Right atrium auricular region (tissue), 2 donors: ENCODE measurements at regions not wholly inside any gene's neighbourhood (a gene's known extent, or its start where the extent isn't known, plus 50 kb on each side); places are given as distances from the start of the nearest gene placed in this dataset.

Source experiments
- DNase-seq: peaks from one replicate; pipeline ENCODE4 v3.0.0-alpha.2; 2019; ENCODE audit warnings: low spot score
- H3K27ac ChIP-seq, 2 donors: fragments of 200-600 bp; sonication (generic); 1 replicate in 1 of 2; 2 replicates in 1 of 2; pipeline ENCODE4 v1.5.1; 2016 to 2019
- H3K27me3 ChIP-seq, 2 donors: fragments of 200-600 bp; sonication (generic); one replicate each; pipeline versions ENCODE4 v1.5.1 to v1.6.0; 2017 to 2019
- H3K36me3 ChIP-seq: fragments of 200-600 bp; sonication (generic); one replicate; pipeline ENCODE4 v1.5.1; 2016
- H3K4me1 ChIP-seq, 2 donors: fragments of 200-600 bp; sonication (generic); one replicate each; pipeline versions ENCODE4 v1.5.1 to v1.6.0; 2017 to 2019
- H3K4me3 ChIP-seq, 2 donors: fragments of 200-600 bp; sonication (generic); 1 replicate in 1 of 2; 2 replicates in 1 of 2; pipeline ENCODE4 v1.5.1; 2017 to 2019; ENCODE audit warnings: mild to moderate bottlenecking in 1 of 2, moderate library complexity in 1 of 2
- H3K9me3 ChIP-seq, 2 donors: fragments of 200-600 bp; sonication (generic); one replicate each; pipeline ENCODE4 v1.5.1; 2019
- TF ChIP-seq, protein P1 (sequence below), 2 donors: fragments of 200-600 bp; sonication (generic); IDR thresholded peaks; one replicate each; pipeline ENCODE4 v1.5.1; 2019; ENCODE audit warnings: antibody characterized with exemption in 2 of 2

DNA sequence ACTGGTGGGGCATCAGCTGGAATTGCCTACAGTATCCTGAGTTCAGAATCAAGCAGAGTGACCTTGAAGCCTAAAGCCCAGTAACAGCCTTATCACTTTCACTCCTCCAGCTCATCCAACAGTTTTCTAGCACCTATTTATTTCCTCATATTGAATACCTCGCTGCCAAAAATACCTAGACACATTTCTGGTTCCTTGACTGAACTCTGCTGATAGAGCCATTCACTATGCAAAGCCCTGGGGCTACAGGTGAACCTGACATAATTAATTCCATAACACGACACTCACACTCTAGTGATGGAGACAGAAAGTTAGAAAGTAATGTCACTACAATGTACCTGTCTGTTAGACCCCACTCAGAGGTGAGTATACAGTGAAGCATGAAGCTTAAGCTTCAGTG, 149.0 kb upstream of the STX18 start:
- Histone ChIP-seq H3K27ac (no peak overlapping the region), H3K4me3 (no peak overlapping the region), H3K27me3 (no peaks in the 10 kb centered on the region), H3K36me3 (no peaks in the 10 kb centered on the region), H3K4me1 (peaks cover 0 to 8% of the 10 kb centered on the region in 2 donors), H3K9me3 (no peaks in the 10 kb centered on the region)
- DNase-seq = no peak
- TF ChIP-seq, protein P1, sequence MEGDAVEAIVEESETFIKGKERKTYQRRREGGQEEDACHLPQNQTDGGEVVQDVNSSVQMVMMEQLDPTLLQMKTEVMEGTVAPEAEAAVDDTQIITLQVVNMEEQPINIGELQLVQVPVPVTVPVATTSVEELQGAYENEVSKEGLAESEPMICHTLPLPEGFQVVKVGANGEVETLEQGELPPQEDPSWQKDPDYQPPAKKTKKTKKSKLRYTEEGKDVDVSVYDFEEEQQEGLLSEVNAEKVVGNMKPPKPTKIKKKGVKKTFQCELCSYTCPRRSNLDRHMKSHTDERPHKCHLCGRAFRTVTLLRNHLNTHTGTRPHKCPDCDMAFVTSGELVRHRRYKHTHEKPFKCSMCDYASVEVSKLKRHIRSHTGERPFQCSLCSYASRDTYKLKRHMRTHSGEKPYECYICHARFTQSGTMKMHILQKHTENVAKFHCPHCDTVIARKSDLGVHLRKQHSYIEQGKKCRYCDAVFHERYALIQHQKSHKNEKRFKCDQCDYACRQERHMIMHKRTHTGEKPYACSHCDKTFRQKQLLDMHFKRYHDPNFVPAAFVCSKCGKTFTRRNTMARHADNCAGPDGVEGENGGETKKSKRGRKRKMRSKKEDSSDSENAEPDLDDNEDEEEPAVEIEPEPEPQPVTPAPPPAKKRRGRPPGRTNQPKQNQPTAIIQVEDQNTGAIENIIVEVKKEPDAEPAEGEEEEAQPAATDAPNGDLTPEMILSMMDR (IDR thresholded peaks at IDR 0.05) = no peak

DNA sequence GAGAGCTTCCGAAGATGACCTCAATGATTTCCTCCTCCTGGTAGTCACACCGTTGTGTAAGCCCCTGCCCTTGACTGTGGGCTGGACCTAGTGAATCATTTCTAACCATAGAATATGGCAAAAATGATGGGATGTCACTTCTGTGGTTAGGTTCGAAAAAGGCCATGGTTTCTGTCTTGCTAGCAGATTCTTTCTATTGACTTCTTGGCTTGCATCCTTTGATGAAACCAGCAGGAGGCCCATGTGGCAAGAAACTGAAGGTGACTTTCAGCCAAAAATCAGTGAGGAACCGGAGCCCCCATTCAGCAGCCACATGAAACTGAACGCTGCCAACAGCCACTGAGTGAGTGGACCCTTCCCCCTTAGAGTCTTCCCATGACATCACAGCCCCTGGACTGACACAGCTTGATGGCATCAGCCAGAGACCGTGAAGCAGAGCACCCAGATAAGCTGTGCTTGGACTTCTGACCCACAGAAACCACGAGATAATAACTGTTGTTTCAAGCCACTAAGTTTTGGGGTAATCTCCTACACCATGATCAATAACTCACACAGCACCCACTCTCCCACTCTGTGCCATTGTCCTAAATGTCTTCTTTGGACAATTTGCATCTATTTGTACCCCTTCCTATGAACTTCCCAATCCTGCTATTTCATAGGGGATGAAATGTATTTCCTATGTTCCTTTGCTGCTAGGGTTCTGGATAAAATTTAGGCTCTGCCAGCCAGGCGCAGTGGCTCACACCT, 148.0 kb upstream of the STX18 start:
- H3K27me3 ChIP-seq = no peaks in the 10 kb centered on the region
- H3K4me1 ChIP-seq = peaks cover 0 to 8% of the 10 kb centered on the region in 2 donors
- no peak overlapping the region for H3K27ac ChIP-seq
- TF ChIP-seq, protein P1 (IDR thresholded peaks at IDR 0.05) = no peak
- no peaks in the 10 kb centered on the region for H3K9me3 ChIP-seq
- no peak for DNase-seq
- no peak overlapping the region for H3K4me3 ChIP-seq
- no peaks in the 10 kb centered on the region for H3K36me3 ChIP-seq

DNA sequence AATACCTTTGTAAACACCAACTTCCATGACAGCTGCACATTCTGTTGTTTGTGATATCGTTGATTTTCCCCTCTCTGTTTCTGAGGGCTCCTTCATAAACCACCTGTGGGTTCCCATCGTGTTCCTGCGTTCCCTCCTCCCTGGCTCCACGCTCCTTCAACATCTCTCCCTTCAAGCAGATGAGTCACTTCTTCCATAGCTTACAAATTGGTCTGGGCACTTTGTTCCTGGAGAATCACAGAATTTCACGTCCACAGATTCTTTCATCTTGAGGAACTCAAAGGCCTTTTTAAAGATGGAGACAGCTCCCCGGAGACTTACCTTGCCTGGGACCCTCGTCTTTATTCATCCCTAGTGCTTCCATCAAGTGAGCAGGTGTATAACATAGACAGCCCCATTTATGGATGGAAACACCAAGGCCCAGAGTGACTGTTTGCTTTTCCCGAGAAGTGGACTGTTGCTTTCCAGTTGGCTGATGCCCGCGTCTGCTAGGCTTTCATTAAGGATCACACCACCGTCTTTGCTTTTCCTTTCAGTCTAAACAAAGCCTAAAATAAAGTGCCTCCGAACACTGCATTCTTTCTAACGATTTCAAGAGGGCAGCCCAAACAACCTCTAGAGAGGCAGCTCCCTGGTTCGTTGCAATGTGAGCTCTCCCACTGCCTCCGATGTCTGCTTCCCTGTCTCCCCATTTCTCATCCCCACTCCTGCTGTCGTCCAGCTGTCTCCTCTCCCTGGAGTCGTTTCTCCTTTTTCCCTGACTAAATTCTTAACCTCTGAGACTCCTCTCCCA, 146.3 kb upstream of the STX18 start:
- Histone ChIP-seq H3K27ac (no peak overlapping the region), H3K27me3 (no peaks in the 10 kb centered on the region), H3K4me3 (no peak overlapping the region), H3K4me1 (no peaks in the 10 kb centered on the region), H3K9me3 (no peaks in the 10 kb centered on the region), H3K36me3 (no peaks in the 10 kb centered on the region)
- no peak for DNase-seq
- TF ChIP-seq, protein P1 (IDR thresholded peaks at IDR 0.05) = no peak

DNA sequence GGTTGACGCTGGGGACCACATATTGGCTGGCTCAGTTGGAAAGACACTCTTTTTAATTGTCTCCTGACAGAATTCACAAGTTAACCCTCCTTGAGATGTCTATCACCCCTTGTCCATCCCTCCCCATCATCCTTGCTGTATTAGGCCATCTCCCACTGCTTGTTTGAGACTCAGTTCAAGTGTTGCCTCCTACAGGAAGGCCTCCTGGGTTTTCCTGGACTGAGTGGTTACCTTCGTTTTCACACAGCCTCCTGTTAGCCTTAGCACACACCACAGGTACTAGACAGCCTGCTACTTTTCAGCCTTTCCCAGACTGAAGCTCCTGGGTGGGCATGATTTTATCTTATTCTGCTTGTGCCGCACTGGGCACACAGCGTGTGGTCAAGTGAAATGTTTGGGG, 145.3 kb upstream of the STX18 start:
- no peak for DNase-seq
- no peaks in the 10 kb centered on the region for H3K9me3 ChIP-seq
- H3K27ac ChIP-seq = no peak overlapping the region
- no peak overlapping the region for H3K4me3 ChIP-seq
- TF ChIP-seq, protein P1 (IDR thresholded peaks at IDR 0.05) = no peak
- no peaks in the 10 kb centered on the region for H3K27me3 ChIP-seq
- no peaks in the 10 kb centered on the region for H3K4me1 ChIP-seq
- H3K36me3 ChIP-seq = no peaks in the 10 kb centered on the region

DNA sequence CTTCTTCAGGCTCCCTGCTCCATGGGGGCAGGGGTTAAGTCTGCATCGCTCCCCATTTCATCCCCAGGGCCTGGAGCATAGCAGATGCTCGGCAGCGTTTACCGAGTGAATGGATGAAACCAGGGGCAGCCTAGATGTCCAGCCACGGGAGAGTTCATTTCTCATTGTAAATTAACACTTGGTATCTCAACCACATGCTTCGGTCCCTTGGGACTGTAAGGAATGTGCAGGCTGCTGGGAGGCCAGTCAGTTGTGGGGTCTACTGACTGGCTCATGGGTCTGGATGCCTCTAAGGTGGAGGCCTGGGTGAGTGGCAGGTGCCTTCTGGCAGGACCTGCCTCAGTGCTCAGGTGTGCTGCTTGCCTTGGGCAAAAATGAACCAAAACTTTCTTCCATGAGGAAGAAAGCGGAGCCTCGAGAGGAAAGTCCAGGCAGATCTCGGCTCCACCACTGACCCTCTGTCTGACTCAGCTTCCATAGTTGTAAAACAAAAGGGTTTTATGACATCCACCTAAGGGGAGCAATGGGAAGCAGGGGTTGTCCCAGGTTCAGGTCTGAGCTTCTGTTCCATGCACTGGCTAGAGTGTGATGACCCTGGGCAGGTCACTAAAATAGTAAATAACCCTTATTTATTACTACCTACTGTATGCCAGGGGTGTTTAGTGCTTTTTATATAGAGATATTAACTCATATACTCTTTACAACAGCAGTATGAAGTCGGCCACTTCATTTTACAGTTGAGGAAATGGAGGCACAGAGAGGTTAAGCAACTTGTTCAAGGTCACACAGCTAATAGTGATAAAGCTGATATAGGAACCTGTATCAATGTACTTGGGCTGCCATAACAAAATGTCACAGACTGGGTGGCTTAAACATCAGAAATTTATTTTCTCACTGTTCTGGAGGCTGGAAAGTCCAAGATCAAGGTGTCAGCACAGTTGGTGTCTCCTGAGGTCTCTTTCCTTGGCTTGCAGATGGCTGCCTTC, 144.3 kb upstream of the STX18 start:
- Histone ChIP-seq H3K4me1 (no peaks in the 10 kb centered on the region), H3K9me3 (no peaks in the 10 kb centered on the region), H3K27me3 (no peaks in the 10 kb centered on the region), H3K4me3 (no peak overlapping the region), H3K27ac (no peak overlapping the region), H3K36me3 (no peaks in the 10 kb centered on the region)
- no peak for DNase-seq
- TF ChIP-seq, protein P1 (IDR thresholded peaks at IDR 0.05) = no peak
